K562 (cell line): ENCODE measurements at regions not wholly inside any gene's neighbourhood (a gene's known extent, or its start where the extent isn't known, plus 50 kb on each side); places are given as distances from the start of the nearest gene placed in this dataset.
A peak's percentile ranks its signal among the peaks of the same experiment; 100 is the strongest.

Source experiments
- ATAC-seq: fragments of 200-7000 bp; cut with Tn5 transposase; 3 replicates; pipeline ENCODE4 v1.9.1; 2020; ENCODE audit warnings: moderate library complexity
- BruUV-seq: library from RNA; stranded (reverse); fragments of 400-500 nt; replicated peaks from 2 replicates; lab custom pipeline; 2021; lab: Mats Ljungman, UMichigan
- CTCF ChIA-PET: fragments of 300-600 bp; formaldehyde crosslinking; extraction: SDS; loops from one replicate; lab custom pipeline; 2021; ENCODE audit warnings: low intra/inter-chr PET ratio; lab: Yijun Ruan, JAX
- POLR2A ChIA-PET: fragments of 300-600, 350-650 bp; sonication (Branson Sonifier 250); formaldehyde crosslinking; extraction: SDS; loops from one replicate; lab custom pipeline; 2021; ENCODE audit warnings: antibody characterized with exemption, inconsistent platforms; lab: Yijun Ruan, JAX
- DNase-seq, 4 experiments: peaks; one replicate each; pipeline versions ENCODE4 v3.0.0 to v3.0.0-alpha.2; 2011 to 2018; ENCODE audit warnings: low spot score in 3 of 4, mixed read lengths in 3 of 4; ENCODE audit errors: extremely low read depth in 1 of 4
- FAIRE-seq: peaks from 2 replicates; lab custom pipeline; 2011; peaks lifted over from hg19 to GRCh38; lab: Jason Lieb, UNC
- H2AFZ ChIP-seq: 2 replicates; pipeline ENCODE4 v1.6.0; 2011; ENCODE audit warnings: low read depth, low read length, control low read depth, inconsistent platforms
- H3K27ac ChIP-seq: fragments of 200-600 bp; 3 replicates; pipeline ENCODE4 v1.8.0; 2011; ENCODE audit warnings: low read depth, mild to moderate bottlenecking, control low read depth, inconsistent platforms, low read length, moderate library complexity, mixed read lengths; ENCODE audit errors: extremely low read depth
- H3K27me3 ChIP-seq, 2 experiments: fragments of 300-600 bp in 1 of 2; 2 replicates in 1 of 2; 3 replicates in 1 of 2; pipeline versions ENCODE4 v1.6.0 to v1.8.0; 2011; ENCODE audit warnings: inconsistent platforms in 2 of 2, low read length in 2 of 2, mild to moderate bottlenecking in 1 of 2, mixed read lengths in 1 of 2, moderate library complexity in 1 of 2; ENCODE audit not compliant: control insufficient read depth in 2 of 2, insufficient read depth in 2 of 2
- H3K36me3 ChIP-seq: fragments of 300-600 bp; 3 replicates; pipeline ENCODE4 v1.8.0; 2011; ENCODE audit warnings: mild to moderate bottlenecking, low read length, inconsistent platforms; ENCODE audit not compliant: control insufficient read depth, insufficient read depth
- H3K4me1 ChIP-seq, 2 experiments: fragments of 200-600 bp in 1 of 2; replicated peaks in 1 of 2; 2 replicates in 1 of 2; 3 replicates in 1 of 2; pipeline versions ENCODE4 v1.5.1 to v1.8.0; 2011; ENCODE audit warnings: inconsistent platforms in 2 of 2, low read length in 2 of 2, mild to moderate bottlenecking in 1 of 2, mixed read lengths in 1 of 2, moderate library complexity in 1 of 2; ENCODE audit not compliant: control insufficient read depth in 2 of 2, insufficient read depth in 2 of 2
- H3K4me2 ChIP-seq: 2 replicates; pipeline ENCODE4 v1.6.1; 2011; ENCODE audit warnings: low read length, control low read depth, inconsistent platforms, mixed read lengths; ENCODE audit not compliant: insufficient read depth
- H3K4me3 ChIP-seq: fragments of 200-600 bp; sonication (generic), shearing (Covaris generic); 2 replicates; pipeline ENCODE4 v1.5.1; 2016; ENCODE audit warnings: control low read depth, inconsistent platforms
- H3K79me2 ChIP-seq: fragments of 200-600 bp; 3 replicates; pipeline ENCODE4 v1.8.0; 2011; ENCODE audit warnings: low read length, inconsistent platforms; ENCODE audit not compliant: control insufficient read depth, insufficient read depth
- H3K9ac ChIP-seq, 2 experiments: 2 replicates each; pipeline versions ENCODE4 v1.6.0 to v1.6.1; 2011; ENCODE audit warnings: low read depth in 2 of 2, low read length in 2 of 2, control low read depth in 1 of 2, inconsistent platforms in 1 of 2, mild to moderate bottlenecking in 1 of 2, mixed read lengths in 1 of 2; ENCODE audit not compliant: insufficient read depth in 1 of 2
- H3K9me1 ChIP-seq: one replicate; pipeline ENCODE4 v1.6.0; 2011; ENCODE audit warnings: inconsistent platforms, mild to moderate bottlenecking, low read length, moderate library complexity; ENCODE audit not compliant: control insufficient read depth, insufficient read depth
- H3K9me3 ChIP-seq: replicated peaks from 2 replicates; pipeline ENCODE4 v1.5.1; 2011; ENCODE audit warnings: low read depth, low read length, inconsistent platforms; ENCODE audit not compliant: control insufficient read depth, insufficient read depth
- H4K20me1 ChIP-seq: replicated peaks from 2 replicates; pipeline ENCODE4 v1.6.1; 2011; ENCODE audit warnings: low read length, inconsistent platforms, mixed read lengths; ENCODE audit not compliant: control insufficient read depth, insufficient read depth
- C11orf30 ChIP-seq: fragments of 450-650 bp; IDR thresholded peaks from 2 replicates; pipeline ENCODE4 v1.6.1; 2016; ENCODE audit warnings: low read depth, mild to moderate bottlenecking
- LEF1 ChIP-seq: fragments of 450-650 bp; IDR thresholded peaks from 2 replicates; pipeline ENCODE4 v1.6.1; 2016; ENCODE audit warnings: mild to moderate bottlenecking
- MAFF ChIP-seq: IDR thresholded peaks from 2 replicates; pipeline ENCODE4 v1.6.1; 2012; ENCODE audit warnings: low read length, improper control_type of control experiment
- ZHX1 ChIP-seq: fragments of 150-350 bp; conservative IDR thresholded peaks from 2 replicates; pipeline ENCODE4 v1.6.1; 2014; ENCODE audit warnings: low read length
- ZNF316 ChIP-seq: fragments of 450-650 bp; IDR thresholded peaks from 2 replicates; pipeline ENCODE4 v1.6.1; 2016
- ZNF354B ChIP-seq: fragments of 250-450 bp; sonication (Bioruptor Pico); IDR thresholded peaks from 2 replicates; pipeline ENCODE4 v1.4.0; 2020
- ZNF507 ChIP-seq: conservative IDR thresholded peaks from 2 replicates; pipeline ENCODE4 v1.6.1; 2017; ENCODE audit warnings: missing genetic modification characterization, missing compliant biosample characterization
- WGBS: fragments of 100-300 bp; shearing (Covaris generic); methylation state at CpG from one replicate; pipeline ENCODE4 v1.1.6; 2016; ENCODE audit warnings: low coverage, mixed read lengths; ENCODE audit not compliant: insufficient coverage; ENCODE audit errors: missing lambda C conversion rate; 5-methylcytosine and 5-hydroxymethylcytosine counted together
- in situ Hi-C: fragments of 300-500 bp; cut with MboI; formaldehyde crosslinking; loops from 4 replicates; pipeline ENCODE4 v1.15.0; 2018; ENCODE audit warnings: inconsistent platforms, mixed read lengths
- intact Hi-C: fragments of 100-400 bp; cut with micrococcal nuclease; formaldehyde crosslinking; loops from 2 replicates; pipeline ENCODE4 v1.14.2; 2022

DNA sequence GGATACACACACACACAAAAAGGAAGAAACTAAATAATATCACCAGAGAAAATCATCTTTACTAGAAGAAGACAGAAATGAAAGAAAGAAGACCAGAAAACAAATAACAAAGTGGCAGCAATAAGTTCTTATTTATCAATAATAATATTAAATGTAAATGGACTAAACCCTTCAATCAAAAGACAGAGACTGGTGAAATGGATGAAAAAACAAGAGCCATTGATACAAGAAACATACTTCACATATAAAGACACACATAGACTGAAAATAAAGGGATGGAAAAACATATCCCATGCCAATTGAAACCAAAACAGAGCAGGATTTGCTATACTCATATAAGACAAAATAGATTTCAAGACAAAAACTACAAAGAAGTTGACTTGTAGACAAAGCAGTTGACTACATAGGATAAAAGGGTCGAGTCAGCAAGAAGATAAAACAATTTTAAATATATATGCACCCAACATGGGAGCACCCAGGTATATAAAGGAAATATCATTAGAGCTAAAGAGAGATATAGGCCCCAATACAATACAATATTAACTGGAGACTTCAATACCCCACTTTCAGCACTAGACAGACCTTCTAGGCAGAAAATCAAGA, 259.4 kb downstream of the EPM2A start:
- intact Hi-C loops = no loop called here
- 0% methylated on average over 1 of the region's 1 CpG for WGBS
- TF ChIP-seq LEF1 (no peak), ZNF507 (tag) (peak; percentile 94), ZHX1 (no peak), C11orf30 (peak; percentile 26; the same call in 1 of the 2 replicates), ZNF354B (CRISPR knock-in tag) (peak; percentile 62; the same call in 1 of the 2 replicates), MAFF (0 out of 2 replicates have a peak, but pooled peaks have one; percentile 38), ZNF316 (peak; percentile 57; the same call in 1 of the 2 replicates)

More for the DNA sequence above, 259.4 kb downstream of the EPM2A start:
- no peak overlapping the region for H3K9ac ChIP-seq
- H3K79me2 ChIP-seq = no peaks in the 10 kb centered on the region
- ChIA-PET CTCF (no interaction called here), POLR2A (no interaction called here)
- H3K27me3 ChIP-seq = no peaks in the 10 kb centered on the region
- H3K4me1 ChIP-seq = no peaks in the 10 kb centered on the region
- H4K20me1 ChIP-seq = no peaks in the 10 kb centered on the region
- no peak overlapping the region for H3K4me3 ChIP-seq
- no peak overlapping the region for H3K27ac ChIP-seq
- H3K9me3 ChIP-seq = peaks cover 3% of the 10 kb centered on the region; the same call in 1 of the 2 replicates
- H3K9me1 ChIP-seq = no peaks in the 10 kb centered on the region
- DNase-seq = no peak
- no peak overlapping the region for H2AFZ ChIP-seq
- no peak for ATAC-seq
- no peak overlapping the region for H3K4me2 ChIP-seq
- in situ Hi-C loops = no loop called here
- H3K36me3 ChIP-seq = no peaks in the 10 kb centered on the region
- no peak for FAIRE-seq
- no TSS peak for BruUV-seq
